ENCODE measurements at regions not wholly inside any gene's neighbourhood (a gene's known extent, or its start where the extent isn't known, plus 50 kb on each side); places are given as distances from the start of the nearest gene placed in this dataset.

DNA sequence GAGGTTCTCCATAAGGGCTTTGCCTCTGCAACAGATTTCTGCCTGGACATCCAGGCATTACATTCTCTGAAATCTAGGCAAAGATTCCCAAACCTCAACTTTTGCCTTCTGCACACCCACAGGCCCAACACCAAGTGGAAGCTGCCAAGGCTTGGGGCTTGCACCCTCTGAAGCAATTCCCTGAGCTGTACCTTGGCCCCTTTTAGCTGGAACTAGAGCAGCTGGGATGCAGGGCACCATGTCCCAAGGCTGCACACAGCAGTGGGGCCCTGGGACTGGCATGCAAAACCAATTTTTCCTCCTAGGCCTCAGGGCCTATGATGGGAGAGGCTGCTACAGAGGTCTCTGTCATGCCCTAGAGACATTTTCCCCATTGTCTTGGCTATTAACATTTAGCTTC lies 943.2 kb downstream of the PCDH17 start:
- H3F3A ChIP-seq (ENCODE audit: insufficient read depth, low read length, poor library complexity, severe bottlenecking) = no peaks in the 10 kb centered on the region
- no peak for TF ChIP-seq MXI1 (conservative IDR thresholded peaks at IDR 0.05; ENCODE audit: poor library complexity, severe bottlenecking)
- no peak overlapping the region for H2AFZ ChIP-seq (ENCODE audit: low read depth, low read length)
- no peak overlapping the region for H3K9ac ChIP-seq (ENCODE audit: low read length)
- no peaks in the 10 kb centered on the region for H3K9me2 ChIP-seq (ENCODE audit: insufficient read depth, low read length)
- no peaks in the 10 kb centered on the region for H3K9me3 ChIP-seq (ENCODE audit: low read length)
- H3K27me3 ChIP-seq (ENCODE audit: insufficient read depth, low read depth, low read length) = no peaks in the 10 kb centered on the region
- no peaks in the 10 kb centered on the region for H4K20me1 ChIP-seq (ENCODE audit: insufficient read depth)
- H3K36me3 ChIP-seq (ENCODE audit: insufficient read depth, low read length) = no peaks in the 10 kb centered on the region
- no peak overlapping the region for H3K4me2 ChIP-seq (ENCODE audit: low read length)
- no peaks in the 10 kb centered on the region for H3K79me2 ChIP-seq (replicated peaks; ENCODE audit: insufficient read depth, low read length)
- H3K4me3 ChIP-seq (ENCODE audit: low read length) = no peak overlapping the region
- H3K27ac ChIP-seq (ENCODE audit: low read length) = no peak overlapping the region

DNA sequence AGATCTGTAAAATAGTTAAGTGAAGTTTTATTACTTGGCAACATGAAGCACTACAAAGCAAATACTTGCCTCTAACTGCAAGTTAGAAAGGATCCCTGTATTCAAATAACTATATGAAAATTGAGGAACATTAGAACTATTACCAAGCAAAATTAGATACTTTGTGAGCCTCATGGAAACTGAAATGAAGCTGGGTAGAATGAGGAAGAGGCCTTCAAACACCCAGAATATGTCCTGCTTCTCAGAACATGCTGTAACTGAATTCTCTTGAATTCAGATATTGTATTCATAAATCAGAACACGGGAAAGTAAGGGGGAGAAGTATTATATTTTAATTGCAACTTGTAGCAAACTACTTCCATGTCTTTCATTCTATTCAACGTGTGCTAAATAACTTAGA lies 947.9 kb downstream of the PCDH17 start:
- Histone ChIP-seq H3K79me2 (replicated peaks; ENCODE audit: insufficient read depth, low read length) (no peaks in the 10 kb centered on the region), H3K9me2 (ENCODE audit: insufficient read depth, low read length) (no peaks in the 10 kb centered on the region), H3F3A (ENCODE audit: insufficient read depth, low read length, poor library complexity, severe bottlenecking) (no peaks in the 10 kb centered on the region), H3K27me3 (ENCODE audit: insufficient read depth, low read depth, low read length) (no peaks in the 10 kb centered on the region), H3K27ac (ENCODE audit: low read length) (no peak overlapping the region), H4K20me1 (ENCODE audit: insufficient read depth) (no peaks in the 10 kb centered on the region), H3K9me3 (ENCODE audit: low read length) (no peaks in the 10 kb centered on the region), H3K4me2 (ENCODE audit: low read length) (no peak overlapping the region), H3K36me3 (ENCODE audit: insufficient read depth, low read length) (no peaks in the 10 kb centered on the region), H3K9ac (ENCODE audit: low read length) (no peak overlapping the region), H2AFZ (ENCODE audit: low read depth, low read length) (no peak overlapping the region), H3K4me3 (ENCODE audit: low read length) (no peak overlapping the region)
- TF ChIP-seq POLR2AphosphoS5 (IDR thresholded peaks at IDR 0.05) = no peak
- TF ChIP-seq MXI1 (conservative IDR thresholded peaks at IDR 0.05; ENCODE audit: poor library complexity, severe bottlenecking) = no peak
- TF ChIP-seq, protein P1, sequence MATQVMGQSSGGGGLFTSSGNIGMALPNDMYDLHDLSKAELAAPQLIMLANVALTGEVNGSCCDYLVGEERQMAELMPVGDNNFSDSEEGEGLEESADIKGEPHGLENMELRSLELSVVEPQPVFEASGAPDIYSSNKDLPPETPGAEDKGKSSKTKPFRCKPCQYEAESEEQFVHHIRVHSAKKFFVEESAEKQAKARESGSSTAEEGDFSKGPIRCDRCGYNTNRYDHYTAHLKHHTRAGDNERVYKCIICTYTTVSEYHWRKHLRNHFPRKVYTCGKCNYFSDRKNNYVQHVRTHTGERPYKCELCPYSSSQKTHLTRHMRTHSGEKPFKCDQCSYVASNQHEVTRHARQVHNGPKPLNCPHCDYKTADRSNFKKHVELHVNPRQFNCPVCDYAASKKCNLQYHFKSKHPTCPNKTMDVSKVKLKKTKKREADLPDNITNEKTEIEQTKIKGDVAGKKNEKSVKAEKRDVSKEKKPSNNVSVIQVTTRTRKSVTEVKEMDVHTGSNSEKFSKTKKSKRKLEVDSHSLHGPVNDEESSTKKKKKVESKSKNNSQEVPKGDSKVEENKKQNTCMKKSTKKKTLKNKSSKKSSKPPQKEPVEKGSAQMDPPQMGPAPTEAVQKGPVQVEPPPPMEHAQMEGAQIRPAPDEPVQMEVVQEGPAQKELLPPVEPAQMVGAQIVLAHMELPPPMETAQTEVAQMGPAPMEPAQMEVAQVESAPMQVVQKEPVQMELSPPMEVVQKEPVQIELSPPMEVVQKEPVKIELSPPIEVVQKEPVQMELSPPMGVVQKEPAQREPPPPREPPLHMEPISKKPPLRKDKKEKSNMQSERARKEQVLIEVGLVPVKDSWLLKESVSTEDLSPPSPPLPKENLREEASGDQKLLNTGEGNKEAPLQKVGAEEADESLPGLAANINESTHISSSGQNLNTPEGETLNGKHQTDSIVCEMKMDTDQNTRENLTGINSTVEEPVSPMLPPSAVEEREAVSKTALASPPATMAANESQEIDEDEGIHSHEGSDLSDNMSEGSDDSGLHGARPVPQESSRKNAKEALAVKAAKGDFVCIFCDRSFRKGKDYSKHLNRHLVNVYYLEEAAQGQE (IDR thresholded peaks at IDR 0.05; ENCODE audit: borderline replicate concordance) = no peak
- TF ChIP-seq SMC3 (conservative IDR thresholded peaks at IDR 0.05; ENCODE audit: poor library complexity) = no peak
- no peak for TF ChIP-seq RAD21 (conservative IDR thresholded peaks at IDR 0.05)
- TF ChIP-seq TAF1 (IDR thresholded peaks at IDR 0.05; ENCODE audit: low read depth) = no peak

- H3K9me3 ChIP-seq (ENCODE audit: low read length) = no peaks in the 10 kb centered on the region
- no peak overlapping the region for H3K4me2 ChIP-seq (ENCODE audit: low read length)
Measured at GRCh38 chr13:58583966-58584365, 952.4 kb downstream of the PCDH17 start.

More at GRCh38 chr13:58583966-58584365, 952.4 kb downstream of the PCDH17 start:
- Histone ChIP-seq H3F3A (ENCODE audit: insufficient read depth, low read length, poor library complexity, severe bottlenecking) (no peaks in the 10 kb centered on the region), H3K27ac (ENCODE audit: low read length) (no peak overlapping the region), H3K4me3 (ENCODE audit: low read length) (no peak overlapping the region), H2AFZ (ENCODE audit: low read depth, low read length) (no peak overlapping the region), H3K9ac (ENCODE audit: low read length) (no peak overlapping the region), H3K79me2 (replicated peaks; ENCODE audit: insufficient read depth, low read length) (no peaks in the 10 kb centered on the region), H4K20me1 (ENCODE audit: insufficient read depth) (no peaks in the 10 kb centered on the region), H3K9me2 (ENCODE audit: insufficient read depth, low read length) (no peaks in the 10 kb centered on the region), H3K27me3 (ENCODE audit: insufficient read depth, low read depth, low read length) (no peaks in the 10 kb centered on the region), H3K36me3 (ENCODE audit: insufficient read depth, low read length) (no peaks in the 10 kb centered on the region)
- TF ChIP-seq, protein P1 (IDR thresholded peaks at IDR 0.05; ENCODE audit: borderline replicate concordance) = no peak
- TF ChIP-seq MXI1 (conservative IDR thresholded peaks at IDR 0.05; ENCODE audit: poor library complexity, severe bottlenecking) = no peak
- TF ChIP-seq TAF1 (IDR thresholded peaks at IDR 0.05; ENCODE audit: low read depth) = no peak
- TF ChIP-seq POLR2AphosphoS5 (IDR thresholded peaks at IDR 0.05) = no peak
- TF ChIP-seq RAD21 (conservative IDR thresholded peaks at IDR 0.05) = no peak
- no peak for TF ChIP-seq CTCF (IDR thresholded peaks at IDR 0.05; ENCODE audit: poor library complexity, severe bottlenecking)
- no peak for TF ChIP-seq EZH2 (IDR thresholded peaks at IDR 0.05; ENCODE audit: borderline replicate concordance, insufficient read depth, low read length, poor library complexity, severe bottlenecking)
- TF ChIP-seq EP300 (conservative IDR thresholded peaks at IDR 0.05; ENCODE audit: poor library complexity, severe bottlenecking) = no peak
- no peak for TF ChIP-seq SMC3 (conservative IDR thresholded peaks at IDR 0.05; ENCODE audit: poor library complexity)
